K562 (cell line): ENCODE measurements at regions not wholly inside any gene's neighbourhood (a gene's known extent, or its start where the extent isn't known, plus 50 kb on each side); places are given as distances from the start of the nearest gene placed in this dataset.

Experiments used
- ATF2 ChIP-seq: sonication (generic); formaldehyde crosslinking; IDR thresholded peaks from 2 replicates; pipeline ENCODE4 v1.8.1; 2022; ENCODE audit warnings: missing genetic modification reagents
- GTF3C2 ChIP-seq: IDR thresholded peaks from 3 replicates; pipeline ENCODE4 v1.6.1; 2011; ENCODE audit warnings: borderline replicate concordance, mild to moderate bottlenecking, moderate library complexity; ENCODE audit not compliant: insufficient read length; ENCODE audit errors: extremely low read depth
- POLR2A ChIP-seq: fragments of 450-650 bp; conservative IDR thresholded peaks from 2 replicates; pipeline ENCODE4 v1.6.1; 2016
- RNF2 ChIP-seq: sonication (generic); IDR thresholded peaks from 2 replicates; pipeline ENCODE4 v1.6.1; 2016

- TF ChIP-seq GTF3C2 (no peak), RNF2 (no peak), ATF2 (CRISPR knock-in tag) (no peak), POLR2A (no peak)
Observed at GRCh38 chr12:91877456-91878235, 268.0 kb downstream of the BTG1 start.
